ENCODE measurements at regions not wholly inside any gene's neighbourhood (a gene's known extent, or its start where the extent isn't known, plus 50 kb on each side); places are given as distances from the start of the nearest gene placed in this dataset.

- H3K9me3 Mint-ChIP-seq: no peaks in the 10 kb centered on the region
- H3K4me1 ChIP-seq (ENCODE audit: control insufficient read depth in 1 of 2, extremely low read depth in 1 of 2, insufficient read depth in 2 of 2, low read length in 2 of 2): no peaks in the 10 kb centered on the region
- H3K9me3 ChIP-seq: no peaks in the 10 kb centered on the region
- CTCF ChIA-PET: interaction anchor here in 1 of 2 donors (0.7 kb wide), 1 partner anchor 145 kb away, joined by 3 read pairs; no protein-coding TSS in a partner anchor
- H3K4me3 Mint-ChIP-seq: no peak overlapping the region
- peaks cover 5 to 11% of the 10 kb centered on the region in 2 donors for H3K27me3 Mint-ChIP-seq
- H3K36me3 Mint-ChIP-seq: no peaks in the 10 kb centered on the region
- POLR2A ChIA-PET: no interaction called here
- H3K27ac ChIP-seq (ENCODE audit: low read length): no peak overlapping the region
- DNase-seq (no peak), ATAC-seq (replicated peaks in 1 of 4) (no peak)
- H3K27ac Mint-ChIP-seq: no peak overlapping the region
- H3K4me1 Mint-ChIP-seq: peaks cover 0 to 6% (median 5%) of the 10 kb centered on the region in 3 donors
- no peaks in the 10 kb centered on the region for H3K27me3 ChIP-seq (replicated peaks in 1 of 2; ENCODE audit: control insufficient read depth in 2 of 2, extremely low read depth in 1 of 2, insufficient read depth in 2 of 2, low read length in 1 of 2)
- H3K36me3 ChIP-seq (ENCODE audit: control insufficient read depth in 2 of 2, extremely low read depth in 1 of 2, insufficient read depth in 1 of 2, low read length in 1 of 2): no peaks in the 10 kb centered on the region
- no peak overlapping the region for H3K4me3 ChIP-seq (ENCODE audit: control insufficient read depth in 1 of 2, extremely low read depth in 1 of 2, low read length in 1 of 2)
- WGBS (ENCODE audit: insufficient coverage): no CpG with 5 or more reads among the region's 4 CpGs
Observed at GRCh38 chr4:112905728-112906127, 143.7 kb upstream of the ANK2 start.

GRCh38 chr4:112908511-112908910, 140.9 kb upstream of the ANK2 start:
- Mint-ChIP-seq H3K27ac (no peak overlapping the region), H3K9me3 (no peaks in the 10 kb centered on the region), H3K36me3 (no peaks in the 10 kb centered on the region), H3K4me3 (no peak overlapping the region), H3K27me3 (peaks cover 3 to 8% of the 10 kb centered on the region in 2 donors), H3K4me1 (peaks cover 0 to 6% (median 5%) of the 10 kb centered on the region in 3 donors)
- CTCF ChIA-PET: no interaction called here
- Histone ChIP-seq H3K4me3 (ENCODE audit: control insufficient read depth in 1 of 2, extremely low read depth in 1 of 2, low read length in 1 of 2) (no peak overlapping the region), H3K4me1 (ENCODE audit: control insufficient read depth in 1 of 2, extremely low read depth in 1 of 2, insufficient read depth in 2 of 2, low read length in 2 of 2) (no peaks in the 10 kb centered on the region), H3K27me3 (replicated peaks in 1 of 2; ENCODE audit: control insufficient read depth in 2 of 2, extremely low read depth in 1 of 2, insufficient read depth in 2 of 2, low read length in 1 of 2) (no peaks in the 10 kb centered on the region), H3K36me3 (ENCODE audit: control insufficient read depth in 2 of 2, extremely low read depth in 1 of 2, insufficient read depth in 1 of 2, low read length in 1 of 2) (no peaks in the 10 kb centered on the region), H3K9me3 (no peaks in the 10 kb centered on the region), H3K27ac (ENCODE audit: low read length) (no peak overlapping the region)
- ATAC-seq (replicated peaks in 1 of 4) (no peak), DNase-seq (no peak)
- POLR2A ChIA-PET: no interaction called here
- no CpG with 5 or more reads among the region's 1 CpG for WGBS (ENCODE audit: insufficient coverage)

- ATAC-seq (replicated peaks in 1 of 4): no peak
- Mint-ChIP-seq H3K27ac (no peak overlapping the region), H3K36me3 (no peaks in the 10 kb centered on the region), H3K4me3 (no peak overlapping the region), H3K27me3 (peaks cover 3 to 8% of the 10 kb centered on the region in 2 donors), H3K9me3 (no peaks in the 10 kb centered on the region), H3K4me1 (peaks cover 0 to 6% (median 5%) of the 10 kb centered on the region in 3 donors)
- no peaks in the 10 kb centered on the region for H3K36me3 ChIP-seq (ENCODE audit: control insufficient read depth in 2 of 2, extremely low read depth in 1 of 2, insufficient read depth in 1 of 2, low read length in 1 of 2)
- no peak overlapping the region for H3K27ac ChIP-seq (ENCODE audit: low read length)
- H3K4me1 ChIP-seq (ENCODE audit: control insufficient read depth in 1 of 2, extremely low read depth in 1 of 2, insufficient read depth in 2 of 2, low read length in 2 of 2): no peaks in the 10 kb centered on the region
- H3K9me3 ChIP-seq: no peaks in the 10 kb centered on the region
- DNase-seq: no peak
- CTCF ChIA-PET: no interaction called here
- no peak overlapping the region for H3K4me3 ChIP-seq (ENCODE audit: control insufficient read depth in 1 of 2, extremely low read depth in 1 of 2, low read length in 1 of 2)
- H3K27me3 ChIP-seq (replicated peaks in 1 of 2; ENCODE audit: control insufficient read depth in 2 of 2, extremely low read depth in 1 of 2, insufficient read depth in 2 of 2, low read length in 1 of 2): no peaks in the 10 kb centered on the region
- POLR2A ChIA-PET: no interaction called here
- 0% methylated on average over 4 of the region's 7 CpGs for WGBS (ENCODE audit: insufficient coverage)
Observed at GRCh38 chr4:112910109-112910736, 139.2 kb upstream of the ANK2 start.

GRCh38 chr4:112916868-112917267, 132.6 kb upstream of the ANK2 start:
- CTCF ChIA-PET: no interaction called here
- no peaks in the 10 kb centered on the region for H3K4me1 ChIP-seq (ENCODE audit: control insufficient read depth in 1 of 2, extremely low read depth in 1 of 2, insufficient read depth in 2 of 2, low read length in 2 of 2)
- no peaks in the 10 kb centered on the region for H3K9me3 ChIP-seq
- no peak overlapping the region for H3K27ac ChIP-seq (ENCODE audit: low read length)
- no peaks in the 10 kb centered on the region for H3K9me3 Mint-ChIP-seq
- H3K36me3 Mint-ChIP-seq: no peaks in the 10 kb centered on the region
- POLR2A ChIA-PET: no interaction called here
- H3K27me3 Mint-ChIP-seq: peaks cover 0 to 4% of the 10 kb centered on the region in 2 donors
- H3K4me1 Mint-ChIP-seq: no peaks in the 10 kb centered on the region
- no peaks in the 10 kb centered on the region for H3K27me3 ChIP-seq (replicated peaks in 1 of 2; ENCODE audit: control insufficient read depth in 2 of 2, extremely low read depth in 1 of 2, insufficient read depth in 2 of 2, low read length in 1 of 2)
- ATAC-seq (replicated peaks in 1 of 4): no peak
- no peak overlapping the region for H3K4me3 Mint-ChIP-seq
- DNase-seq: no peak
- H3K4me3 ChIP-seq (ENCODE audit: control insufficient read depth in 1 of 2, extremely low read depth in 1 of 2, low read length in 1 of 2): no peak overlapping the region
- H3K36me3 ChIP-seq (ENCODE audit: control insufficient read depth in 2 of 2, extremely low read depth in 1 of 2, insufficient read depth in 1 of 2, low read length in 1 of 2): no peaks in the 10 kb centered on the region
- 44% methylated on average over 3 of the region's 3 CpGs for WGBS (ENCODE audit: insufficient coverage)
- no peak overlapping the region for H3K27ac Mint-ChIP-seq

- ChIA-PET POLR2A (interaction anchor here (0.7 kb wide), 2 partner anchors 16 to 230 kb away, joined by 3 to 4 read pairs; no protein-coding TSS in a partner anchor), CTCF (interaction anchor here in 1 of 2 donors (0.7 kb wide), 1 partner anchor 15 kb away, joined by 3 read pairs; no protein-coding TSS in a partner anchor)
- Histone ChIP-seq H3K36me3 (ENCODE audit: control insufficient read depth in 2 of 2, extremely low read depth in 1 of 2, insufficient read depth in 1 of 2, low read length in 1 of 2) (no peaks in the 10 kb centered on the region), H3K27ac (ENCODE audit: low read length) (no peak overlapping the region), H3K4me1 (ENCODE audit: control insufficient read depth in 1 of 2, extremely low read depth in 1 of 2, insufficient read depth in 2 of 2, low read length in 2 of 2) (no peaks in the 10 kb centered on the region), H3K4me3 (ENCODE audit: control insufficient read depth in 1 of 2, extremely low read depth in 1 of 2, low read length in 1 of 2) (no peak overlapping the region), H3K27me3 (replicated peaks in 1 of 2; ENCODE audit: control insufficient read depth in 2 of 2, extremely low read depth in 1 of 2, insufficient read depth in 2 of 2, low read length in 1 of 2) (no peaks in the 10 kb centered on the region), H3K9me3 (no peaks in the 10 kb centered on the region)
- DNase-seq: no peak
- Mint-ChIP-seq H3K36me3 (no peaks in the 10 kb centered on the region), H3K4me1 (no peaks in the 10 kb centered on the region), H3K27ac (no peak overlapping the region), H3K9me3 (no peaks in the 10 kb centered on the region), H3K27me3 (peaks cover 6 to 8% of the 10 kb centered on the region in 2 donors), H3K4me3 (no peak overlapping the region)
- WGBS (ENCODE audit: insufficient coverage): no CpG with 5 or more reads among the region's 1 CpG
- no peak for ATAC-seq (replicated peaks in 1 of 4)
Observed at GRCh38 chr4:112923516-112923915, 125.9 kb upstream of the ANK2 start.

GRCh38 chr4:112926819-112927218, 122.6 kb upstream of the ANK2 start:
- Histone ChIP-seq H3K36me3 (ENCODE audit: control insufficient read depth in 2 of 2, extremely low read depth in 1 of 2, insufficient read depth in 1 of 2, low read length in 1 of 2) (no peaks in the 10 kb centered on the region), H3K27me3 (replicated peaks in 1 of 2; ENCODE audit: control insufficient read depth in 2 of 2, extremely low read depth in 1 of 2, insufficient read depth in 2 of 2, low read length in 1 of 2) (no peaks in the 10 kb centered on the region), H3K9me3 (no peaks in the 10 kb centered on the region), H3K27ac (ENCODE audit: low read length) (no peak overlapping the region), H3K4me3 (ENCODE audit: control insufficient read depth in 1 of 2, extremely low read depth in 1 of 2, low read length in 1 of 2) (no peak overlapping the region), H3K4me1 (ENCODE audit: control insufficient read depth in 1 of 2, extremely low read depth in 1 of 2, insufficient read depth in 2 of 2, low read length in 2 of 2) (no peaks in the 10 kb centered on the region)
- WGBS (ENCODE audit: insufficient coverage): no CpG with 5 or more reads among the region's 1 CpG
- H3K4me3 Mint-ChIP-seq: no peak overlapping the region
- POLR2A ChIA-PET: no interaction called here
- H3K27me3 Mint-ChIP-seq: peaks cover 11 to 13% of the 10 kb centered on the region in 2 donors
- H3K4me1 Mint-ChIP-seq: no peaks in the 10 kb centered on the region
- no peak overlapping the region for H3K27ac Mint-ChIP-seq
- DNase-seq: no peak
- H3K9me3 Mint-ChIP-seq: no peaks in the 10 kb centered on the region
- ATAC-seq (replicated peaks in 1 of 4): no peak
- H3K36me3 Mint-ChIP-seq: no peaks in the 10 kb centered on the region
- CTCF ChIA-PET: interaction anchor here in 1 of 2 donors (1.2 kb wide), 1 partner anchor 15 kb away, joined by 3 read pairs; no protein-coding TSS in a partner anchor
